ENCODE measurements at regions not wholly inside any gene's neighbourhood (a gene's known extent, or its start where the extent isn't known, plus 50 kb on each side); places are given as distances from the start of the nearest gene placed in this dataset.
"Not testable (repeated sequence)": the region's sequence is repeated elsewhere in the genome, so short reads cannot be mapped to it uniquely, and the experiment has no call there.

- no peak for DNase-seq (ENCODE audit: low read depth)
- TF ChIP-seq CTCF (IDR thresholded peaks at IDR 0.05; ENCODE audit: low read length, missing control alignments), result no peak
Observed at GRCh38 chr1:187725216-187725615, 896.5 kb downstream of the PLA2G4A start.

GRCh38 chr1:187733232-187733631, 904.5 kb downstream of the PLA2G4A start:
- TF ChIP-seq CTCF (IDR thresholded peaks at IDR 0.05; ENCODE audit: low read length, missing control alignments), result no peak
- no peak for DNase-seq (ENCODE audit: low read depth)

More at GRCh38 chr1:187725216-187725615, 896.5 kb downstream of the PLA2G4A start:
- no peak overlapping the region for H3K4me3 ChIP-seq (replicated peaks; ENCODE audit: low read depth, low read length)

GRCh38 chr1:187734427-187734826, 905.7 kb downstream of the PLA2G4A start:
- DNase-seq (ENCODE audit: low read depth), result no peak
- no peak for TF ChIP-seq CTCF (IDR thresholded peaks at IDR 0.05; ENCODE audit: low read length, missing control alignments)
- H3K4me3 ChIP-seq (replicated peaks; ENCODE audit: low read depth, low read length), result no peak overlapping the region

More at GRCh38 chr1:187733232-187733631, 904.5 kb downstream of the PLA2G4A start:
- no peak overlapping the region for H3K4me3 ChIP-seq (replicated peaks; ENCODE audit: low read depth, low read length)

- DNase-seq (ENCODE audit: low read depth), result no peak
Observed at GRCh38 chr1:187744665-187745064, 915.9 kb downstream of the PLA2G4A start.

GRCh38 chr1:187755536-187755935, 926.8 kb downstream of the PLA2G4A start:
- no peak for TF ChIP-seq CTCF (IDR thresholded peaks at IDR 0.05; ENCODE audit: low read length, missing control alignments)
- no peak overlapping the region for H3K4me3 ChIP-seq (replicated peaks; ENCODE audit: low read depth, low read length)
- no peak for DNase-seq (ENCODE audit: low read depth)

More at GRCh38 chr1:187744665-187745064, 915.9 kb downstream of the PLA2G4A start:
- no peak overlapping the region for H3K4me3 ChIP-seq (replicated peaks; ENCODE audit: low read depth, low read length)
- TF ChIP-seq CTCF (IDR thresholded peaks at IDR 0.05; ENCODE audit: low read length, missing control alignments), result no peak

GRCh38 chr1:187756684-187757083, 927.9 kb downstream of the PLA2G4A start:
- DNase-seq (ENCODE audit: low read depth); H3K4me3 ChIP-seq (replicated peaks; ENCODE audit: low read depth, low read length): not testable (repeated sequence)

GRCh38 chr1:187759825-187760333, 931.1 kb downstream of the PLA2G4A start:
- DNase-seq (ENCODE audit: low read depth), result no peak
- TF ChIP-seq CTCF (IDR thresholded peaks at IDR 0.05; ENCODE audit: low read length, missing control alignments), result no peak
- H3K4me3 ChIP-seq (replicated peaks; ENCODE audit: low read depth, low read length), result no peak overlapping the region
